WERI-Rb-1 (cell line): ENCODE measurements at regions not wholly inside any gene's neighbourhood (a gene's known extent, or its start where the extent isn't known, plus 50 kb on each side); places are given as distances from the start of the nearest gene placed in this dataset.

Experiments
- DNase-seq: peaks from one replicate; pipeline ENCODE4 v3.0.0-alpha.2; 2020
- H3K27ac ChIP-seq: fragments of 250-450 bp; sonication (Bioruptor Pico); 2 replicates; pipeline ENCODE4 v1.5.1; 2020; ENCODE audit warnings: mild to moderate bottlenecking, moderate library complexity
- H3K27me3 ChIP-seq: fragments of 250-450 bp; sonication (Bioruptor Pico); 2 replicates; pipeline ENCODE4 v1.5.1; 2021; ENCODE audit warnings: mild to moderate bottlenecking, low read depth, moderate library complexity; ENCODE audit not compliant: insufficient read depth, severe bottlenecking
- H3K36me3 ChIP-seq: fragments of 250-450 bp; sonication (Bioruptor Pico); 2 replicates; pipeline ENCODE4 v1.5.1; 2020; ENCODE audit warnings: mild to moderate bottlenecking, moderate library complexity
- H3K4me3 ChIP-seq: 2 replicates; pipeline ENCODE4 v1.5.1; 2011; ENCODE audit warnings: low read depth, mild to moderate bottlenecking, control low read depth, low read length
- H3K9me3 ChIP-seq: fragments of 250-450 bp; sonication (Bioruptor Pico); 2 replicates; pipeline ENCODE4 v1.5.1; 2021; ENCODE audit warnings: mild to moderate bottlenecking, moderate library complexity; ENCODE audit not compliant: severe bottlenecking
- CTCF ChIP-seq: IDR thresholded peaks from 2 replicates; pipeline ENCODE4 v1.5.1; 2011; ENCODE audit warnings: low read depth, mild to moderate bottlenecking, control low read depth, inconsistent platforms, low read length

GRCh38 chr11:70522309-70522592 lies 123.9 kb downstream of the CTTN start:
- TF ChIP-seq CTCF: no peak
- Histone ChIP-seq H3K27me3 (no peaks in the 10 kb centered on the region), H3K4me3 (no peak overlapping the region), H3K36me3 (no peaks in the 10 kb centered on the region), H3K27ac (peak overlapping the region; percentile 65), H3K9me3 (no peaks in the 10 kb centered on the region)
- DNase-seq: no peak

- H3K9me3 ChIP-seq: no peaks in the 10 kb centered on the region
- H3K36me3 ChIP-seq: no peaks in the 10 kb centered on the region
- no peaks in the 10 kb centered on the region for H3K27me3 ChIP-seq
- peak overlapping the region; percentile 65 for H3K27ac ChIP-seq
- no peak for TF ChIP-seq CTCF
- peak; percentile 39 for DNase-seq
- H3K4me3 ChIP-seq: no peak overlapping the region
Observed at GRCh38 chr11:70522593-70523311, 124.4 kb downstream of the CTTN start.

- Histone ChIP-seq H3K27me3 (no peaks in the 10 kb centered on the region), H3K4me3 (no peak overlapping the region), H3K36me3 (no peaks in the 10 kb centered on the region), H3K9me3 (no peaks in the 10 kb centered on the region), H3K27ac (peak overlapping the region; percentile 65)
- DNase-seq: no peak
- TF ChIP-seq CTCF: no peak
Observed at GRCh38 chr11:70523384-70524095, 125.2 kb downstream of the CTTN start.

- peak; percentile 3 for DNase-seq
- Histone ChIP-seq H3K9me3 (no peaks in the 10 kb centered on the region), H3K27ac (no peak overlapping the region; the same call in 1 of the 2 replicates), H3K4me3 (no peak overlapping the region), H3K36me3 (no peaks in the 10 kb centered on the region), H3K27me3 (no peaks in the 10 kb centered on the region)
- no peak for TF ChIP-seq CTCF
Observed at GRCh38 chr11:70524096-70524922, 126.0 kb downstream of the CTTN start.

- Histone ChIP-seq H3K27me3 (no peaks in the 10 kb centered on the region), H3K9me3 (no peaks in the 10 kb centered on the region), H3K36me3 (no peaks in the 10 kb centered on the region), H3K4me3 (no peak overlapping the region), H3K27ac (no peak overlapping the region)
- TF ChIP-seq CTCF: no peak
- DNase-seq: peak; percentile 6
Observed at GRCh38 chr11:70525006-70525405, 126.7 kb downstream of the CTTN start.
